Esophagus muscularis mucosa (tissue), 4 donors: ENCODE measurements at regions not wholly inside any gene's neighbourhood (a gene's known extent, or its start where the extent isn't known, plus 50 kb on each side); places are given as distances from the start of the nearest gene placed in this dataset.
A peak's percentile ranks its signal among the peaks of the same experiment; 100 is the strongest.

ENCODE experiments used
- DNase-seq: peaks from one replicate; pipeline ENCODE4 v3.0.0-alpha.2; 2017; ENCODE audit errors: extremely low spot score
- H3K27ac ChIP-seq, 4 donors: fragments of 200-600 bp; sonication (generic); replicated peaks in 1 of 4; 1 replicate in 3 of 4; 2 replicates in 1 of 4; pipeline ENCODE4 v1.5.1; 2016 to 2019; ENCODE audit warnings: mild to moderate bottlenecking in 1 of 4
- H3K27me3 ChIP-seq, 4 donors: fragments of 200-600 bp; sonication (generic); one replicate each; pipeline versions ENCODE4 v1.5.1 to v1.6.0; 2016 to 2019
- H3K36me3 ChIP-seq, 4 donors: fragments of 200-600 bp; sonication (generic); one replicate each; pipeline ENCODE4 v1.5.1; 2016 to 2019
- H3K4me1 ChIP-seq, 4 donors: fragments of 200-600 bp; sonication (generic); one replicate each; pipeline ENCODE4 v1.5.1; 2016 to 2019
- H3K4me3 ChIP-seq, 4 donors: fragments of 200-600 bp; sonication (generic); 1 replicate in 2 of 4; 2 replicates in 2 of 4; pipeline ENCODE4 v1.5.1; 2016 to 2019; ENCODE audit warnings: mild to moderate bottlenecking in 4 of 4, moderate library complexity in 1 of 4
- H3K9me3 ChIP-seq, 4 donors: fragments of 200-600 bp; sonication (generic); 1 replicate in 3 of 4; 2 replicates in 1 of 4; pipeline ENCODE4 v1.5.1; 2016 to 2019
- EP300 ChIP-seq: sonication (generic); formaldehyde crosslinking; IDR thresholded peaks from one replicate; pipeline ENCODE4 v1.6.1; 2017; ENCODE audit warnings: antibody characterized with exemption
- POLR2A ChIP-seq: fragments of 450-650 bp; IDR thresholded peaks from one replicate; pipeline ENCODE4 v1.6.1; 2017; ENCODE audit warnings: antibody characterized with exemption, moderate library complexity, mild to moderate bottlenecking, low read depth
- POLR2AphosphoS5 ChIP-seq, 2 donors: sonication (generic); formaldehyde crosslinking; IDR thresholded peaks; one replicate each; pipeline ENCODE4 v1.6.1; 2017; ENCODE audit warnings: antibody characterized with exemption in 2 of 2
- WGBS: methylation state at CpG from one replicate; pipeline ENCODE4 v1.1.5; 2018; 5-methylcytosine and 5-hydroxymethylcytosine counted together
- intact Hi-C: fragments of 100-400 bp; cut with DNase I; formaldehyde crosslinking; loops from one replicate; pipeline ENCODE4 v1.15.1; 2023
- TF ChIP-seq, protein P1 (sequence below), 3 experiments: fragments of 200-600 bp in 2 of 3; fragments of 450-650 bp in 1 of 3; sonication (generic) in 2 of 3; IDR thresholded peaks; one replicate each; pipeline ENCODE4 v1.5.1; 2017 to 2019; ENCODE audit warnings: antibody characterized with exemption in 3 of 3, mild to moderate bottlenecking in 2 of 3, moderate library complexity in 1 of 3

DNA sequence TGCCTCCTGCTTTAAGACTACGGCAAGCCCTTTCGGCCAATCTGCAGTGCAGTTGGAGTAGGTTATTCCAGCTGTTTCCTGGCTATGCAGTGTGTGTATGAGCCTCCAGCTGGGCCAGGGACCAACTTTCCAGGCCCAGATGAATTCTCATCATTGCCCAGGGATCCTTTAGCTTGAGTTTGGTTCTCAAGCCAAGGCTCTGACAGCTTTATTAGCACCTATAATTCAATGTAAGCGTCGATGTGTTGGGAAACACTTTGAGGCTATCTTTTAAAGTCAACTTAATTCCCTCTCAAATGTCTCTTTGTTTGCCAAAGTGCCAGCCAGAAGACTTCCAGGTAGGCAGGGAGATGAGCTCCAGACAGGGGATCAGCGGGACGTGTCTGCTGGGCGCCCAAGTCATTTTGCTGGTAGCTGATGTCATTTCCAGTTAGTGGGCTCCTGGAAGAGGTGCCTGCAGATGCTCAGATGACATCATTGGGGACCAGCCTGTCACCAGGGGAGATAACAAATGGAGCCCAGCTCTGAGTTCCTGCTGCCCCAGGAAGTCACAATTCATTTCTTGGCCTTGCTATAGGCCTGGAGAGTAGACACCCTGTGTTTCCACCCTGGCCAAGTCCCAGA is 520.4 kb downstream of the SOX6 start:
- Histone ChIP-seq H3K4me1 (no peaks in the 10 kb centered on the region), H3K36me3 (no peaks in the 10 kb centered on the region), H3K9me3 (no peaks in the 10 kb centered on the region), H3K27ac (no peak overlapping the region), H3K4me3 (no peak overlapping the region), H3K27me3 (no peaks in the 10 kb centered on the region)
- intact Hi-C loops = no loop called here
- TF ChIP-seq, protein P1, sequence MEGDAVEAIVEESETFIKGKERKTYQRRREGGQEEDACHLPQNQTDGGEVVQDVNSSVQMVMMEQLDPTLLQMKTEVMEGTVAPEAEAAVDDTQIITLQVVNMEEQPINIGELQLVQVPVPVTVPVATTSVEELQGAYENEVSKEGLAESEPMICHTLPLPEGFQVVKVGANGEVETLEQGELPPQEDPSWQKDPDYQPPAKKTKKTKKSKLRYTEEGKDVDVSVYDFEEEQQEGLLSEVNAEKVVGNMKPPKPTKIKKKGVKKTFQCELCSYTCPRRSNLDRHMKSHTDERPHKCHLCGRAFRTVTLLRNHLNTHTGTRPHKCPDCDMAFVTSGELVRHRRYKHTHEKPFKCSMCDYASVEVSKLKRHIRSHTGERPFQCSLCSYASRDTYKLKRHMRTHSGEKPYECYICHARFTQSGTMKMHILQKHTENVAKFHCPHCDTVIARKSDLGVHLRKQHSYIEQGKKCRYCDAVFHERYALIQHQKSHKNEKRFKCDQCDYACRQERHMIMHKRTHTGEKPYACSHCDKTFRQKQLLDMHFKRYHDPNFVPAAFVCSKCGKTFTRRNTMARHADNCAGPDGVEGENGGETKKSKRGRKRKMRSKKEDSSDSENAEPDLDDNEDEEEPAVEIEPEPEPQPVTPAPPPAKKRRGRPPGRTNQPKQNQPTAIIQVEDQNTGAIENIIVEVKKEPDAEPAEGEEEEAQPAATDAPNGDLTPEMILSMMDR (IDR thresholded peaks at IDR 0.05) = no peak
- TF ChIP-seq EP300 (no peak), POLR2AphosphoS5 (IDR thresholded peaks at IDR 0.05) (no peak), POLR2A (no peak)
- DNase-seq = peak; percentile 86
- WGBS = 93% methylated on average over 7 of the region's 7 CpGs

DNA sequence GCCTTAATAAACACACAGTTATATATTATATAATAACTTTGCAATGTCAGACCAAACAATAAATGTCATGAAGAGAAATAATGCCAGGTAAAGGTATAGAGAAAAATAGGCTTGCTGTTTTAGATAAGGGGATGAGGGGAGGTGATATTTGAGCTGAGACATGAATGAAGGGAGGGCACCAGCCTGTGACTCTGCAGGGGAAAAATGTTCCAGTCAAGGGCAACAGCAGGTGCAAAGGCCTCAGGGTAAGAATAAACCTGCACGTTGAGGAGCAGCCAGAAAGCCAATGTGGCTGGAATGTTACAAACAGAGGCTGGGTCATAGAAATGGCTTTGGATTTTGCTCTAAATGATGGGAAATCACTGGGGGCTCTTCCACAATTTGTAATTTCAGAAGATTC is 519.6 kb downstream of the SOX6 start:
- TF ChIP-seq POLR2A (no peak), POLR2AphosphoS5 (IDR thresholded peaks at IDR 0.05) (no peak), EP300 (no peak)
- TF ChIP-seq, protein P1 (IDR thresholded peaks at IDR 0.05) = no peak
- no peak for DNase-seq
- H3K27me3 ChIP-seq = no peaks in the 10 kb centered on the region
- H3K36me3 ChIP-seq = no peaks in the 10 kb centered on the region
- no peak overlapping the region for H3K27ac ChIP-seq
- no peak overlapping the region for H3K4me3 ChIP-seq
- WGBS = 78% methylated on average over 1 of the region's 1 CpG
- peaks cover 0 to under 1% (median 0%) of the 10 kb centered on the region in 4 donors for H3K4me1 ChIP-seq
- intact Hi-C loops = no loop called here
- H3K9me3 ChIP-seq = no peaks in the 10 kb centered on the region

DNA sequence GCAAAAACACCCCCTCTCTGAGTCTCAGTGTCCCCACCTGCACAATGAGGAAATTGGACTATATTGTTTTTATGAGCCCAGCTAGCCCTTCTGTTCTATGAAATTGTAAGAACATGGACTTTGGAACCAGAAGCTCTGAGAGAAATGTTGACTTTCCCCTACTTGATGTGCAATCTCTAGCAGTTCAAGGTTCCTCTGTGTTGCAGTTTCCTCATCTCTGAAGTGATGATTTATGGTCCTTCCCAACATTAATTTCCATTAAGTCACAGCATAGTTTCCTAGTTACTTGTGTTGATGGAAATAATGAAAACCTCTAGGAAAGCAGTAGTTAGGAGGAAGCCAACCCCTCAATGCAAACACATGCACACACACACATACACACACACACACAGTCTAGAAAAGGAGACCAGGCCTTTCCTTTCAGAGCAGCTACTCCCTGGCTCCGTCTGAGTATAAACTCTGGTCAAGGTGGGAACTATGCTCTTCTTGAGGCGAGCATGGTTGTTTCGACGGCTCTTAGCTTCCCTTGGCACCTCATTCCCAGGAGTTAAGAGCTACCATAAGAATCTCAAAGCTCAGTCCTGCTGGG is 518.4 kb downstream of the SOX6 start:
- WGBS = 88% methylated on average over 4 of the region's 4 CpGs
- intact Hi-C loops = no loop called here
- H3K36me3 ChIP-seq = no peaks in the 10 kb centered on the region
- H3K4me3 ChIP-seq = no peak overlapping the region
- no peaks in the 10 kb centered on the region for H3K27me3 ChIP-seq
- no peak overlapping the region for H3K27ac ChIP-seq
- no peaks in the 10 kb centered on the region for H3K9me3 ChIP-seq
- TF ChIP-seq, protein P1 (IDR thresholded peaks at IDR 0.05) = no peak
- DNase-seq = peak; percentile 64
- H3K4me1 ChIP-seq = peaks cover 0 to 9% (median 5%) of the 10 kb centered on the region in 4 donors

DNA sequence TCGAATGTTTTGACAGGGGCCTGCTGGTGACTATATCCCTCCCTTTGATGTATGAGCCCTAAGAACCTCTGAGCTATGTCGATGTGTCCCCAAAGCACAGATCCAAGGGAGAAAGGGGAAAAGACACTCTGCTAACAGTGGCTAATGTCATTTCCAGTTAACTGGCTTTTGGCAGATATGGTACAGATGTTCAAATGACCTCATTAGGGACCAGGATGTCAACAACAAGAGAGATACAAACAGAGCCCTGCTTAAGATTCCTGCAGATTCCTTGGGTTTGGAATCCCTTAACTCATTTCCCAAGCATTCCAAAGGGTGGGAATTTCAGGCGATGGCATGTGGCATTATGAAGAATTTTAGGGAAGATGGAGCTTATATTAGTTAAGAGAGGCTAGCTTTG is 517.3 kb downstream of the SOX6 start:
- H3K27me3 ChIP-seq = no peaks in the 10 kb centered on the region
- peaks cover 0 to 9% (median 9%) of the 10 kb centered on the region in 4 donors for H3K4me1 ChIP-seq
- WGBS = 84% methylated on average over 3 of the region's 3 CpGs
- DNase-seq = peak; percentile 80
- no peak overlapping the region for H3K4me3 ChIP-seq
- no peaks in the 10 kb centered on the region for H3K9me3 ChIP-seq
- TF ChIP-seq POLR2A (no peak), POLR2AphosphoS5 (IDR thresholded peaks at IDR 0.05) (no peak), EP300 (no peak)
- TF ChIP-seq, protein P1 (IDR thresholded peaks at IDR 0.05) = no peak
- H3K36me3 ChIP-seq = no peaks in the 10 kb centered on the region
- intact Hi-C loops = no loop called here
- no peak overlapping the region for H3K27ac ChIP-seq

DNA sequence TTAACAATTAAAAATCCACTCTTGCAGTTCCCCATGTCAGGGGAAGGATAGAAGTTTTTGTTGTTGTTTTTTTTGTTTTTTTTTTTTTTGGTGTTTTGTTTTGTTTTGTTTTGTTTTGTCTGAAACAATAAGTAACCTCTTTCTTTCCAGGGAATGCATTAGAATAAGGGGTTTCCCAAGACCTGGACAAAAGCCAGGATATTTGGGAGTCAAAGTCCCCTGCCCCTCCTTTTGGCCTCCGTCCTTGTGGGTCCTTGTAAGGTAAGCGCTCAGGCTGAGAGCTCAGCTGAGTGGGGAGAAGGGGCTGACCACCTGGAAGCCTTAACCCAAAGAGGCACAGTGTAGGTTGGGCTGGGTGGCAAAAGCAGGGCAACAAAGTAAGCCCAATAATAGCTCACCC is 515.4 kb downstream of the SOX6 start:
- no peak overlapping the region for H3K4me3 ChIP-seq
- intact Hi-C loops = no loop called here
- no peaks in the 10 kb centered on the region for H3K9me3 ChIP-seq
- DNase-seq = no peak
- H3K27ac ChIP-seq = no peak overlapping the region
- no peaks in the 10 kb centered on the region for H3K27me3 ChIP-seq
- TF ChIP-seq, protein P1 (IDR thresholded peaks at IDR 0.05) = no peak
- no peak for TF ChIP-seq POLR2A
- TF ChIP-seq POLR2AphosphoS5 (IDR thresholded peaks at IDR 0.05) = no peak
- TF ChIP-seq EP300 = no peak
- 87% methylated on average over 2 of the region's 2 CpGs for WGBS
- peaks cover 0 to 9% (median 9%) of the 10 kb centered on the region in 4 donors for H3K4me1 ChIP-seq
- H3K36me3 ChIP-seq = no peaks in the 10 kb centered on the region
